ENCODE measurements at regions not wholly inside any gene's neighbourhood (a gene's known extent, or its start where the extent isn't known, plus 50 kb on each side); places are given as distances from the start of the nearest gene placed in this dataset.

GRCh38 chr2:58701688-58702301, 460.7 kb upstream of the FANCL start:
- TF ChIP-seq BACH1 (IDR thresholded peaks at IDR 0.05; ENCODE audit: borderline replicate concordance) (no peak), SPI1 (IDR thresholded peaks at IDR 0.05; ENCODE audit: borderline replicate concordance, insufficient read depth, low read depth, low read length) (peak; percentile 54; the same call in 1 of the 2 replicates), PAX8 (IDR thresholded peaks at IDR 0.05) (no peak), MEF2A (IDR thresholded peaks at IDR 0.05; ENCODE audit: insufficient read depth, low read depth, low read length) (no peak), CREB1 (IDR thresholded peaks at IDR 0.05; ENCODE audit: low read depth) (0 out of 2 replicates have a peak, but pooled peaks have one; percentile 25), BMI1 (IDR thresholded peaks at IDR 0.05; ENCODE audit: borderline replicate concordance) (no peak), IKZF1 (conservative IDR thresholded peaks at IDR 0.05) (no peak), MEF2B (IDR thresholded peaks at IDR 0.05; ENCODE audit: partially characterized antibody, poor library complexity, severe bottlenecking) (no peak), MTA2 (IDR thresholded peaks at IDR 0.05; ENCODE audit: low read depth) (peak; percentile 37; the same call in 1 of the 2 replicates), TCF7 (IDR thresholded peaks at IDR 0.05; ENCODE audit: borderline replicate concordance) (no peak)
- H3K79me2 ChIP-seq (ENCODE audit: control insufficient read depth, insufficient read depth, low read length): no peaks in the 10 kb centered on the region
- H2AFZ ChIP-seq (ENCODE audit: control insufficient read depth, low read depth, low read length): no peak overlapping the region
- intact Hi-C loops (cut with micrococcal nuclease; ENCODE audit: unreplicated experiment): no loop called here
- 29% methylated on average over 3 of the region's 3 CpGs for WGBS (ENCODE audit: insufficient coverage, insufficient replicate concordance, low lambda C conversion rate, missing lambda C conversion rate)
- no peaks in the 10 kb centered on the region for H3K36me3 ChIP-seq (ENCODE audit: control insufficient read depth in 2 of 2, insufficient read depth in 2 of 2, low read length in 1 of 2)
- no peaks in the 10 kb centered on the region for H3K9me3 ChIP-seq (replicated peaks; ENCODE audit: control insufficient read depth, insufficient read depth, low read length)
- CTCF ChIA-PET: no interaction called here
- no peaks in the 10 kb centered on the region for H4K20me1 ChIP-seq (ENCODE audit: control insufficient read depth, insufficient read depth)
- SMC1A ChIA-PET (ENCODE audit: uncharacterized antibody, unreplicated experiment): no interaction called here
- peak; percentile 72 for ATAC-seq
- BruUV-seq (replicated peaks): no TSS peak
- no peaks in the 10 kb centered on the region for H3K27me3 ChIP-seq (replicated peaks in 1 of 2; ENCODE audit: control insufficient read depth in 2 of 2, insufficient read depth in 2 of 2, low read length in 1 of 2)
- H3K4me2 ChIP-seq (ENCODE audit: control insufficient read depth, insufficient read depth): no peak overlapping the region
- no peaks in the 10 kb centered on the region for H3K4me1 ChIP-seq (ENCODE audit: control insufficient read depth, insufficient read depth, low read length)
- no peak overlapping the region for H3K9ac ChIP-seq (ENCODE audit: control insufficient read depth, insufficient read depth, low read length)
- FAIRE-seq: no peak
- in situ Hi-C loops (cut with MboI): no loop called here
- POLR2A ChIA-PET: no interaction called here
- no peak overlapping the region for H3K4me3 ChIP-seq
- DNase-seq (ENCODE audit: low read depth, low spot score): no peak
- RAD21 ChIA-PET (ENCODE audit: unreplicated experiment): no interaction called here
- H3K27ac ChIP-seq (ENCODE audit: control insufficient read depth, insufficient read depth): no peak overlapping the region

Measured in GM12878 (cell line).